ENCODE measurements at regions not wholly inside any gene's neighbourhood (a gene's known extent, or its start where the extent isn't known, plus 50 kb on each side); places are given as distances from the start of the nearest gene placed in this dataset.
"Not testable (repeated sequence)": the region's sequence is repeated elsewhere in the genome, so short reads cannot be mapped to it uniquely, and the experiment has no call there.

GRCh38 chr15:95734422-95735316, 595.8 kb upstream of the NR2F2 start:
- no peak for DNase-seq (ENCODE audit: low read depth in 2 of 2)

- no peak for DNase-seq (ENCODE audit: low read depth in 2 of 2)
These were observed 593.4 kb upstream of the NR2F2 start for GRCh38 chr15:95737060-95737459.

GRCh38 chr15:95739131-95739530, 591.4 kb upstream of the NR2F2 start:
- DNase-seq (ENCODE audit: low read depth in 2 of 2): no peak

- no peak for DNase-seq (ENCODE audit: low read depth in 2 of 2)
These were observed 588.7 kb upstream of the NR2F2 start for GRCh38 chr15:95741830-95742229.

- no peak for DNase-seq (ENCODE audit: low read depth in 2 of 2)
These were observed 588.2 kb upstream of the NR2F2 start for GRCh38 chr15:95742256-95742655.

GRCh38 chr15:95742836-95743235, 587.7 kb upstream of the NR2F2 start:
- no peak for DNase-seq (ENCODE audit: low read depth in 2 of 2)

GRCh38 chr15:95757171-95757570, 573.3 kb upstream of the NR2F2 start:
- DNase-seq (ENCODE audit: low read depth in 2 of 2): no peak

- no peak for DNase-seq (ENCODE audit: low read depth in 2 of 2)
These were observed 572.0 kb upstream of the NR2F2 start for GRCh38 chr15:95758451-95758850.

- no peak for DNase-seq (ENCODE audit: low read depth in 2 of 2)
These were observed 571.6 kb upstream of the NR2F2 start for GRCh38 chr15:95758851-95759250.

GRCh38 chr15:95760508-95760907, 570.0 kb upstream of the NR2F2 start:
- DNase-seq (ENCODE audit: low read depth in 2 of 2): no peak

- no peak for DNase-seq (ENCODE audit: low read depth in 2 of 2)
These were observed 568.9 kb upstream of the NR2F2 start for GRCh38 chr15:95761501-95762165.

GRCh38 chr15:95763426-95763825, 567.1 kb upstream of the NR2F2 start:
- DNase-seq (ENCODE audit: low read depth in 2 of 2): no peak

GRCh38 chr15:95765161-95765560, 565.3 kb upstream of the NR2F2 start:
- DNase-seq (ENCODE audit: low read depth in 2 of 2): no peak

GRCh38 chr15:95770196-95770595, 560.3 kb upstream of the NR2F2 start:
- DNase-seq (ENCODE audit: low read depth in 2 of 2): no peak

- DNase-seq (ENCODE audit: low read depth in 2 of 2): no peak
These were observed 557.5 kb upstream of the NR2F2 start for GRCh38 chr15:95772982-95773381.

GRCh38 chr15:95784508-95784907, 546.0 kb upstream of the NR2F2 start:
- DNase-seq (ENCODE audit: low read depth in 2 of 2): no peak

GRCh38 chr15:95785276-95785675, 545.2 kb upstream of the NR2F2 start:
- not testable (repeated sequence) for DNase-seq (ENCODE audit: low read depth in 2 of 2)

GRCh38 chr15:95793231-95793630, 537.3 kb upstream of the NR2F2 start:
- DNase-seq (ENCODE audit: low read depth in 2 of 2): no peak

GRCh38 chr15:95795386-95795785, 535.1 kb upstream of the NR2F2 start:
- DNase-seq (ENCODE audit: low read depth in 2 of 2): no peak

GRCh38 chr15:95799286-95800200, 531.0 kb upstream of the NR2F2 start:
- DNase-seq (ENCODE audit: low read depth in 2 of 2): no peak

- no peak for DNase-seq (ENCODE audit: low read depth in 2 of 2)
These were observed 526.0 kb upstream of the NR2F2 start for GRCh38 chr15:95804484-95804883.

- DNase-seq (ENCODE audit: low read depth in 2 of 2): no peak
These were observed 518.0 kb upstream of the NR2F2 start for GRCh38 chr15:95812491-95812890.

Measured in stimulated activated CD4-positive, alpha-beta T cell treated with anti-CD3 and anti-CD28 coated beads, Interleukin-4, amount 100 ng/mL, for 48 hours (primary cell).